Transverse colon (tissue), 4 donors: ENCODE measurements at regions not wholly inside any gene's neighbourhood (a gene's known extent, or its start where the extent isn't known, plus 50 kb on each side); places are given as distances from the start of the nearest gene placed in this dataset.

ENCODE experiments used
- DNase-seq: peaks from one replicate; pipeline ENCODE4 v3.0.0-alpha.2; 2019
- H3K27ac ChIP-seq, 4 donors: fragments of 200-600 bp; sonication (generic); 2 replicates each; pipeline ENCODE4 v1.5.1; 2016 to 2018; ENCODE audit warnings: inconsistent platforms in 4 of 4
- H3K27me3 ChIP-seq: fragments of 200-600 bp; sonication (generic); 2 replicates; pipeline ENCODE4 v1.5.1; 2017; ENCODE audit warnings: inconsistent platforms
- H3K36me3 ChIP-seq, 4 donors: fragments of 200-600 bp; sonication (generic); 2 replicates each; pipeline ENCODE4 v1.5.1; 2017 to 2019; ENCODE audit warnings: inconsistent platforms in 4 of 4
- H3K4me1 ChIP-seq, 4 donors: fragments of 200-600 bp; sonication (generic); 2 replicates each; pipeline ENCODE4 v1.5.1; 2017 to 2020; ENCODE audit warnings: inconsistent platforms in 4 of 4
- H3K4me3 ChIP-seq, 4 donors: fragments of 200-600 bp; sonication (generic); 1 replicate in 1 of 4; 2 replicates in 3 of 4; pipeline versions ENCODE4 v1.5.1 to v1.6.1; 2017 to 2019; ENCODE audit warnings: inconsistent platforms in 4 of 4
- H3K9me3 ChIP-seq, 2 donors: fragments of 200-600 bp; sonication (generic); 2 replicates each; pipeline ENCODE4 v1.5.1; 2017 to 2019; ENCODE audit warnings: inconsistent platforms in 2 of 2
- CTCF ChIP-seq, 5 experiments: fragments of 200-600 bp in 3 of 5; fragments of 450-650 bp in 2 of 5; sonication (generic) in 3 of 5; IDR thresholded peaks; 1 replicate in 2 of 5; 2 replicates in 3 of 5; pipeline ENCODE4 v1.5.1; 2016 to 2017; ENCODE audit warnings: antibody characterized with exemption in 5 of 5, inconsistent platforms in 3 of 5, mild to moderate bottlenecking in 2 of 5, moderate library complexity in 1 of 5
- EP300 ChIP-seq: sonication (generic); formaldehyde crosslinking; IDR thresholded peaks from one replicate; pipeline ENCODE4 v1.6.1; 2017; ENCODE audit warnings: antibody characterized with exemption, low read depth
- POLR2A ChIP-seq: fragments of 450-650 bp; IDR thresholded peaks from one replicate; pipeline ENCODE4 v1.6.1; 2016; ENCODE audit warnings: antibody characterized with exemption, mild to moderate bottlenecking, moderate library complexity
- POLR2AphosphoS5 ChIP-seq, 3 donors: sonication (generic); formaldehyde crosslinking; IDR thresholded peaks; one replicate each; pipeline ENCODE4 v1.6.1; 2016; ENCODE audit warnings: antibody characterized with exemption in 3 of 3
- WGBS, 2 donors: methylation state at CpG; one replicate each; pipeline ENCODE4 v1.1.5; 2018; ENCODE audit warnings: low coverage in 1 of 2; 5-methylcytosine and 5-hydroxymethylcytosine counted together
- in situ Hi-C, 4 donors: fragments of 200-750 bp; cut with MboI; loops; one replicate each; pipeline versions ENCODE4 v1.15.0 to v1.15.1; 2017; ENCODE audit warnings: low sequenced_read_pairs in 3 of 4, low pct_ligation_motif_present in 1 of 4, low pct_unique_long_range_greater_than_20kb in 1 of 4
- intact Hi-C: fragments of 100-400 bp; cut with DNase I; formaldehyde crosslinking; loops from one replicate; pipeline ENCODE4 v1.15.1; 2023; ENCODE audit warnings: low total_unique reads

- H3K27me3 ChIP-seq: no peaks in the 10 kb centered on the region
- no peak overlapping the region for H3K27ac ChIP-seq
- intact Hi-C loops: no loop called here
- no peaks in the 10 kb centered on the region for H3K4me1 ChIP-seq
- no peak for TF ChIP-seq POLR2A
- TF ChIP-seq EP300: no peak
- no peak for TF ChIP-seq POLR2AphosphoS5 (IDR thresholded peaks at IDR 0.05)
- TF ChIP-seq CTCF (IDR thresholded peaks at IDR 0.05): no peak
- in situ Hi-C loops: no loop called here
- 32 to 39% methylated on average over 4 of the region's 4 CpGs for WGBS, 2 donors
- no peak for DNase-seq
- no peaks in the 10 kb centered on the region for H3K36me3 ChIP-seq
- H3K4me3 ChIP-seq: no peak overlapping the region
- peaks cover 0 to 4% of the 10 kb centered on the region in 2 donors for H3K9me3 ChIP-seq
Observed at GRCh38 chr10:109259293-109259692, 664.0 kb downstream of the XPNPEP1 start.

GRCh38 chr10:109253306-109253705 is 670.0 kb downstream of the XPNPEP1 start:
- peaks cover 0 to 2% (median 0%) of the 10 kb centered on the region in 4 donors for H3K4me1 ChIP-seq
- H3K4me3 ChIP-seq: no peak overlapping the region
- no peak overlapping the region for H3K27ac ChIP-seq
- H3K27me3 ChIP-seq: no peaks in the 10 kb centered on the region
- WGBS, 2 donors: 78 to 79% methylated on average over 3 of the region's 3 CpGs
- no peaks in the 10 kb centered on the region for H3K36me3 ChIP-seq
- no peak for DNase-seq
- in situ Hi-C loops: no loop called here
- intact Hi-C loops: no loop called here
- TF ChIP-seq EP300 (no peak), CTCF (IDR thresholded peaks at IDR 0.05) (no peak), POLR2A (no peak), POLR2AphosphoS5 (IDR thresholded peaks at IDR 0.05) (no peak)
- no peaks in the 10 kb centered on the region for H3K9me3 ChIP-seq

GRCh38 chr10:109250152-109250551 is 673.2 kb downstream of the XPNPEP1 start:
- 45 to 54% methylated on average over 3 to 4 of the region's 4 CpGs for WGBS, 2 donors
- DNase-seq: no peak
- Histone ChIP-seq H3K36me3 (no peaks in the 10 kb centered on the region), H3K4me1 (peaks cover 0 to 9% (median 4%) of the 10 kb centered on the region in 4 donors), H3K27me3 (no peaks in the 10 kb centered on the region), H3K27ac (no peak overlapping the region), H3K4me3 (no peak overlapping the region), H3K9me3 (no peaks in the 10 kb centered on the region)
- TF ChIP-seq POLR2A: no peak
- TF ChIP-seq CTCF (IDR thresholded peaks at IDR 0.05): no peak
- no peak for TF ChIP-seq POLR2AphosphoS5 (IDR thresholded peaks at IDR 0.05)
- TF ChIP-seq EP300: no peak
- in situ Hi-C loops: no loop called here
- intact Hi-C loops: no loop called here

GRCh38 chr10:109247814-109248213 is 675.5 kb downstream of the XPNPEP1 start:
- H3K27ac ChIP-seq: peak overlapping the region in 1 of 4 donors; percentile 2
- WGBS, 2 donors: 20 to 56% methylated on average over 1 of the region's 1 CpG
- in situ Hi-C loops: no loop called here
- no peak overlapping the region for H3K4me3 ChIP-seq
- peaks cover 0 to 9% (median 4%) of the 10 kb centered on the region in 4 donors for H3K4me1 ChIP-seq
- TF ChIP-seq CTCF (IDR thresholded peaks at IDR 0.05) (no peak), POLR2AphosphoS5 (IDR thresholded peaks at IDR 0.05) (peak in 1 of 3 donors; percentile 11)
- intact Hi-C loops: no loop called here
- no peak for DNase-seq
- H3K27me3 ChIP-seq: no peaks in the 10 kb centered on the region
- H3K9me3 ChIP-seq: no peaks in the 10 kb centered on the region
- H3K36me3 ChIP-seq: no peaks in the 10 kb centered on the region
